H1 (cell line): ENCODE measurements at regions not wholly inside any gene's neighbourhood (a gene's known extent, or its start where the extent isn't known, plus 50 kb on each side); places are given as distances from the start of the nearest gene placed in this dataset.

Source experiments
- CREB1 ChIP-seq: IDR thresholded peaks from 2 replicates; pipeline ENCODE4 v1.6.1; 2012; ENCODE audit warnings: inconsistent platforms
- CTBP2 ChIP-seq: IDR thresholded peaks from 2 replicates; pipeline ENCODE4 v1.7.0; 2011; ENCODE audit warnings: borderline replicate concordance, mild to moderate bottlenecking, moderate library complexity, mixed read lengths, low read length; ENCODE audit not compliant: insufficient read depth, insufficient read length
- EP300 ChIP-seq, 2 experiments: IDR thresholded peaks; 1 replicate in 1 of 2; 2 replicates in 1 of 2; pipeline ENCODE4 v1.6.1; 2011 to 2012; ENCODE audit warnings: low read depth in 2 of 2, low read length in 2 of 2, mild to moderate bottlenecking in 2 of 2, borderline replicate concordance in 1 of 2, inconsistent platforms in 1 of 2, moderate library complexity in 1 of 2
- EZH2 ChIP-seq: fragments of 200-600 bp; sonication (generic); IDR thresholded peaks from 2 replicates; pipeline ENCODE4 v1.7.1; 2012; ENCODE audit warnings: low read depth, mild to moderate bottlenecking, moderate library complexity, low read length, inconsistent platforms; ENCODE audit not compliant: severe bottlenecking
- GABPA ChIP-seq: IDR thresholded peaks from 2 replicates; pipeline ENCODE4 v1.6.1; 2011; ENCODE audit warnings: mild to moderate bottlenecking, low read length, moderate library complexity, borderline replicate concordance; ENCODE audit not compliant: insufficient read depth
- MAFK ChIP-seq: IDR thresholded peaks from 2 replicates; pipeline ENCODE4 v1.6.1; 2012; ENCODE audit warnings: low read depth, mild to moderate bottlenecking, improper control_type of control experiment, low read length
- POLR2A ChIP-seq, 2 experiments: IDR thresholded peaks; 1 replicate in 1 of 2; 2 replicates in 1 of 2; pipeline ENCODE4 v1.6.1; 2011; ENCODE audit warnings: low read depth in 2 of 2, low read length in 2 of 2, mild to moderate bottlenecking in 2 of 2; ENCODE audit errors: control extremely low read depth in 1 of 2
- POLR2AphosphoS5 ChIP-seq: IDR thresholded peaks from 2 replicates; pipeline ENCODE4 v1.6.1; 2011; ENCODE audit warnings: low read depth, low read length
- RAD21 ChIP-seq, 2 experiments: IDR thresholded peaks in 1 of 2; conservative IDR thresholded peaks in 1 of 2; 2 replicates each; pipeline ENCODE4 v1.6.1; 2011; ENCODE audit warnings: low read depth in 2 of 2, low read length in 2 of 2, improper control_type of control experiment in 1 of 2, inconsistent platforms in 1 of 2, mild to moderate bottlenecking in 1 of 2, moderate library complexity in 1 of 2
- RFX5 ChIP-seq: IDR thresholded peaks from 2 replicates; pipeline ENCODE4 v1.6.1; 2011; ENCODE audit warnings: low read depth, low read length, improper control_type of control experiment, borderline replicate concordance
- SIN3A ChIP-seq, 2 experiments: IDR thresholded peaks in 1 of 2; conservative IDR thresholded peaks in 1 of 2; 2 replicates each; pipeline ENCODE4 v1.6.1; 2011 to 2012; ENCODE audit warnings: low read length in 2 of 2, improper control_type of control experiment in 1 of 2, low read depth in 1 of 2, mild to moderate bottlenecking in 1 of 2
- SP2 ChIP-seq: IDR thresholded peaks from 2 replicates; pipeline ENCODE4 v1.6.1; 2012; ENCODE audit warnings: mild to moderate bottlenecking, low read length, inconsistent platforms
- TF ChIP-seq, protein P1 (sequence below), 3 experiments: IDR thresholded peaks; 1 replicate in 2 of 3; 2 replicates in 1 of 3; pipeline versions ENCODE4 v1.5.1 to v1.6.1; 2011; ENCODE audit warnings: low read length in 3 of 3, mild to moderate bottlenecking in 3 of 3, inconsistent platforms in 2 of 3, low read depth in 1 of 3, moderate library complexity in 1 of 3; ENCODE audit not compliant: insufficient read depth in 1 of 3; ENCODE audit errors: control extremely low read depth in 1 of 3
- TF ChIP-seq, protein P2 (sequence below): IDR thresholded peaks from 2 replicates; pipeline ENCODE4 v1.6.1; 2011; ENCODE audit warnings: low read length, improper control_type of control experiment

DNA sequence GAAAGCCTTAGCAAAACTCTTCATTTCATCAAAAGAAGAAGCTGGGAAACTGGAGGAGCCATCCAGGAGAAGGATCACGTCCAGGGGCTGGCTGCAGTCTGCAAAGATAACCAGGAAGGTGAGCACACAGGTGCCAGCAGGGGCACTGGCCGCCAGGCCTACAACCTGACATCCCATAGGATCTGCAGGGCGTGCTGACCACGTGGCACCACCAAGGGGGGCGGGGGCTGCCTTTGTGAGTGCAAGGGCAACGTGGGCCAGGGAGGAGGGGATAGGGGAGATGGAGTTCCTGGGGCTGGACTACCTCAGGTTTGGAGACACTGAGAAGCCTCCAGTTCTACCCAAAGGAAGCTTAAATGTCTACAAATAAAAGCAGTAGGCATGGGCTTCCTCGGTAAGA is 102.7 kb upstream of the CCT8L2 start:
- TF ChIP-seq, protein P1, sequence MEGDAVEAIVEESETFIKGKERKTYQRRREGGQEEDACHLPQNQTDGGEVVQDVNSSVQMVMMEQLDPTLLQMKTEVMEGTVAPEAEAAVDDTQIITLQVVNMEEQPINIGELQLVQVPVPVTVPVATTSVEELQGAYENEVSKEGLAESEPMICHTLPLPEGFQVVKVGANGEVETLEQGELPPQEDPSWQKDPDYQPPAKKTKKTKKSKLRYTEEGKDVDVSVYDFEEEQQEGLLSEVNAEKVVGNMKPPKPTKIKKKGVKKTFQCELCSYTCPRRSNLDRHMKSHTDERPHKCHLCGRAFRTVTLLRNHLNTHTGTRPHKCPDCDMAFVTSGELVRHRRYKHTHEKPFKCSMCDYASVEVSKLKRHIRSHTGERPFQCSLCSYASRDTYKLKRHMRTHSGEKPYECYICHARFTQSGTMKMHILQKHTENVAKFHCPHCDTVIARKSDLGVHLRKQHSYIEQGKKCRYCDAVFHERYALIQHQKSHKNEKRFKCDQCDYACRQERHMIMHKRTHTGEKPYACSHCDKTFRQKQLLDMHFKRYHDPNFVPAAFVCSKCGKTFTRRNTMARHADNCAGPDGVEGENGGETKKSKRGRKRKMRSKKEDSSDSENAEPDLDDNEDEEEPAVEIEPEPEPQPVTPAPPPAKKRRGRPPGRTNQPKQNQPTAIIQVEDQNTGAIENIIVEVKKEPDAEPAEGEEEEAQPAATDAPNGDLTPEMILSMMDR (IDR thresholded peaks at IDR 0.05; ENCODE audit: control extremely low read depth in 1 of 3, insufficient read depth in 1 of 3, low read depth in 1 of 3, low read length in 3 of 3), result no peak
- TF ChIP-seq POLR2AphosphoS5 (no peak), RAD21 (IDR thresholded peaks at IDR 0.05 in 1 of 2, conservative IDR thresholded peaks at IDR 0.05 in 1 of 2; ENCODE audit: low read depth in 2 of 2, low read length in 2 of 2) (no peak), POLR2A (IDR thresholded peaks at IDR 0.05; ENCODE audit: control extremely low read depth in 1 of 2, low read depth in 2 of 2, low read length in 2 of 2) (no peak), SP2 (no peak), CTBP2 (no peak), GABPA (no peak), CREB1 (no peak), RFX5 (no peak), SIN3A (conservative IDR thresholded peaks at IDR 0.05 in 1 of 2, IDR thresholded peaks at IDR 0.05 in 1 of 2; ENCODE audit: low read depth in 1 of 2, low read length in 2 of 2) (no peak), EP300 (IDR thresholded peaks at IDR 0.05; ENCODE audit: borderline replicate concordance in 1 of 2, low read depth in 2 of 2, low read length in 2 of 2) (no peak), MAFK (no peak), EZH2 (no peak)
- TF ChIP-seq, protein P2, sequence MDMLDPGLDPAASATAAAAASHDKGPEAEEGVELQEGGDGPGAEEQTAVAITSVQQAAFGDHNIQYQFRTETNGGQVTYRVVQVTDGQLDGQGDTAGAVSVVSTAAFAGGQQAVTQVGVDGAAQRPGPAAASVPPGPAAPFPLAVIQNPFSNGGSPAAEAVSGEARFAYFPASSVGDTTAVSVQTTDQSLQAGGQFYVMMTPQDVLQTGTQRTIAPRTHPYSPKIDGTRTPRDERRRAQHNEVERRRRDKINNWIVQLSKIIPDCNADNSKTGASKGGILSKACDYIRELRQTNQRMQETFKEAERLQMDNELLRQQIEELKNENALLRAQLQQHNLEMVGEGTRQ, result no peak
